Endodermal cell (in vitro differentiated cells): ENCODE measurements at regions not wholly inside any gene's neighbourhood (a gene's known extent, or its start where the extent isn't known, plus 50 kb on each side); places are given as distances from the start of the nearest gene placed in this dataset.
A peak's percentile ranks its signal among the peaks of the same experiment; 100 is the strongest.

Source experiments
- DNase-seq: peaks from one replicate; pipeline ENCODE4 v3.0.0-alpha.2; 2017
- H3K27ac ChIP-seq: 2 replicates; pipeline ENCODE4 v1.5.1; 2013; ENCODE audit warnings: mild to moderate bottlenecking, low read depth, low read length, moderate library complexity
- H3K27me3 ChIP-seq: 2 replicates; pipeline ENCODE4 v1.6.1; 2013; ENCODE audit warnings: mild to moderate bottlenecking, low read length, moderate library complexity; ENCODE audit not compliant: insufficient read depth, control insufficient read depth, poor library complexity, severe bottlenecking
- H3K36me3 ChIP-seq: 2 replicates; pipeline ENCODE4 v1.7.0; 2013; ENCODE audit warnings: mild to moderate bottlenecking, low read length, moderate library complexity; ENCODE audit not compliant: control insufficient read depth, insufficient read depth
- H3K4me1 ChIP-seq: one replicate; pipeline ENCODE4 v1.7.0; 2013; ENCODE audit warnings: low read length; ENCODE audit not compliant: control insufficient read depth, insufficient read depth
- H3K4me3 ChIP-seq: 2 replicates; pipeline ENCODE4 v1.5.1; 2013; ENCODE audit warnings: mild to moderate bottlenecking, low read length, moderate library complexity
- H3K9ac ChIP-seq: 2 replicates; pipeline ENCODE4 v1.6.1; 2013; ENCODE audit warnings: mild to moderate bottlenecking, low read length, moderate library complexity; ENCODE audit not compliant: poor library complexity, severe bottlenecking; ENCODE audit errors: extremely low read depth
- H3K9me3 ChIP-seq: 2 replicates; pipeline ENCODE4 v1.6.1; 2013; ENCODE audit warnings: mild to moderate bottlenecking, low read length, moderate library complexity; ENCODE audit not compliant: control insufficient read depth
- H3K27ac Mint-ChIP-seq: 2 replicates; pipeline ENCODE4 v1.8.0; 2020; ENCODE audit warnings: mixed read lengths
- H3K27me3 Mint-ChIP-seq: 2 replicates; pipeline ENCODE4 v1.8.0; 2021; ENCODE audit warnings: mild to moderate bottlenecking, mixed read lengths; ENCODE audit not compliant: insufficient read depth
- H3K36me3 Mint-ChIP-seq: 2 replicates; pipeline ENCODE4 v1.8.0; 2020; ENCODE audit warnings: low read depth, mixed read lengths
- H3K4me1 Mint-ChIP-seq: 2 replicates; pipeline ENCODE4 v1.8.0; 2020; ENCODE audit warnings: mixed read lengths
- H3K4me3 Mint-ChIP-seq: 2 replicates; pipeline ENCODE4 v1.8.0; 2020; ENCODE audit warnings: mild to moderate bottlenecking, moderate library complexity, mixed read lengths
- H3K9me3 Mint-ChIP-seq: 2 replicates; pipeline ENCODE4 v1.8.0; 2020; ENCODE audit warnings: mild to moderate bottlenecking, mixed read lengths
- CTCF ChIP-seq: fragments of 200-600 bp; sonication (generic); conservative IDR thresholded peaks from 2 replicates; pipeline ENCODE4 v1.5.0; 2021; ENCODE audit warnings: antibody characterized with exemption, mild to moderate bottlenecking
- WGBS, 2 experiments: methylation state at CpG; one replicate each; pipeline versions ENCODE4 v1.1.5 to v1.1.7; 2013; ENCODE audit warnings: missing lambda C conversion rate in 2 of 2, mixed read lengths in 1 of 2; ENCODE audit not compliant: insufficient coverage in 1 of 2, insufficient read length in 1 of 2; 5-methylcytosine and 5-hydroxymethylcytosine counted together

- H3K4me1 Mint-ChIP-seq = peaks cover 34% of the 10 kb centered on the region
- no peak for TF ChIP-seq CTCF
- H3K4me3 Mint-ChIP-seq = no peak overlapping the region
- no peak overlapping the region for H3K27ac Mint-ChIP-seq
- H3K36me3 Mint-ChIP-seq = no peaks in the 10 kb centered on the region
- Histone ChIP-seq H3K36me3 (no peaks in the 10 kb centered on the region), H3K9me3 (no peaks in the 10 kb centered on the region), H3K4me1 (peaks cover 16% of the 10 kb centered on the region), H3K9ac (no peak overlapping the region), H3K27me3 (no peaks in the 10 kb centered on the region), H3K27ac (no peak overlapping the region), H3K4me3 (no peak overlapping the region)
- no peaks in the 10 kb centered on the region for H3K9me3 Mint-ChIP-seq
- 92 to 97% methylated on average over 6 of the region's 6 CpGs for WGBS, 2 experiments
- no peak for DNase-seq
- H3K27me3 Mint-ChIP-seq = no peaks in the 10 kb centered on the region
These were observed 88.4 kb upstream of the TAB2 start for GRCh38 chr6:149229096-149229495.

- Histone ChIP-seq H3K4me3 (no peak overlapping the region), H3K4me1 (peaks cover 20% of the 10 kb centered on the region), H3K9me3 (no peaks in the 10 kb centered on the region), H3K36me3 (no peaks in the 10 kb centered on the region), H3K27ac (no peak overlapping the region), H3K9ac (no peak overlapping the region), H3K27me3 (no peaks in the 10 kb centered on the region)
- TF ChIP-seq CTCF = no peak
- Mint-ChIP-seq H3K4me3 (no peak overlapping the region), H3K9me3 (no peaks in the 10 kb centered on the region), H3K36me3 (no peaks in the 10 kb centered on the region), H3K27ac (no peak overlapping the region), H3K27me3 (peaks cover 7% of the 10 kb centered on the region), H3K4me1 (peaks cover 45% of the 10 kb centered on the region)
- no peak for DNase-seq
- 95 to 100% methylated on average over 3 to 5 of the region's 5 CpGs for WGBS, 2 experiments
These were observed 86.6 kb upstream of the TAB2 start for GRCh38 chr6:149230712-149231460.

GRCh38 chr6:149231778-149232177, 85.7 kb upstream of the TAB2 start:
- no peaks in the 10 kb centered on the region for H3K36me3 ChIP-seq
- Mint-ChIP-seq H3K27ac (peak overlapping the region; percentile 3), H3K9me3 (no peaks in the 10 kb centered on the region), H3K36me3 (no peaks in the 10 kb centered on the region), H3K4me3 (no peak overlapping the region), H3K4me1 (peaks cover 45% of the 10 kb centered on the region), H3K27me3 (peaks cover 7% of the 10 kb centered on the region)
- no peaks in the 10 kb centered on the region for H3K27me3 ChIP-seq
- no peak for DNase-seq
- H3K4me1 ChIP-seq = peaks cover 20% of the 10 kb centered on the region
- no peak overlapping the region for H3K4me3 ChIP-seq
- H3K9me3 ChIP-seq = no peaks in the 10 kb centered on the region
- H3K27ac ChIP-seq = no peak overlapping the region
- 84 to 87% methylated on average over 6 to 7 of the region's 7 CpGs for WGBS, 2 experiments
- TF ChIP-seq CTCF = no peak
- no peak overlapping the region for H3K9ac ChIP-seq
